ENCODE measurements at regions not wholly inside any gene's neighbourhood (a gene's known extent, or its start where the extent isn't known, plus 50 kb on each side); places are given as distances from the start of the nearest gene placed in this dataset.

GRCh38 chr15:85947021-85947420 is 132.7 kb upstream of the AGBL1 start:
- no peak overlapping the region for H3K4me3 ChIP-seq (ENCODE audit: low read length)
- H4K8ac ChIP-seq (ENCODE audit: low read depth, low read length), result no peak overlapping the region
- H2AK5ac ChIP-seq (ENCODE audit: low read length), result no peak overlapping the region
- H2BK15ac ChIP-seq (replicated peaks; ENCODE audit: low read depth), result no peak overlapping the region
- H3K79me1 ChIP-seq (ENCODE audit: low read length), result no peaks in the 10 kb centered on the region
- DNase-seq, result no peak
- H3K27me3 ChIP-seq (ENCODE audit: insufficient read depth, low read length, poor library complexity), result no peaks in the 10 kb centered on the region
- no peak overlapping the region for H2BK5ac ChIP-seq (ENCODE audit: low read length)
- no CpG with 5 or more reads among the region's 3 CpGs for WGBS (ENCODE audit: extremely low coverage, insufficient coverage, low lambda C conversion rate)
- no peak overlapping the region for H3K56ac ChIP-seq (ENCODE audit: low read length)
- no peak overlapping the region for H2BK120ac ChIP-seq (ENCODE audit: low read depth, low read length)
- no peak overlapping the region for H4K5ac ChIP-seq (ENCODE audit: low read length)
- no peak overlapping the region for H3K23ac ChIP-seq (ENCODE audit: low read length)
- no peak overlapping the region for H3K27ac ChIP-seq (ENCODE audit: low read depth, low read length)
- no peak overlapping the region for H3K4me2 ChIP-seq (ENCODE audit: low read length)
- H3K4ac ChIP-seq (ENCODE audit: low read depth, low read length), result no peak overlapping the region
- H3K36me3 ChIP-seq (ENCODE audit: control insufficient read depth, insufficient read depth, low read length), result no peaks in the 10 kb centered on the region
- no peaks in the 10 kb centered on the region for H3K4me1 ChIP-seq (ENCODE audit: control insufficient read depth, low read depth, low read length)
- H3K79me2 ChIP-seq (ENCODE audit: control insufficient read depth, insufficient read depth, low read length), result no peaks in the 10 kb centered on the region
- no peak overlapping the region for H3K9ac ChIP-seq (ENCODE audit: low read length)
- no peak overlapping the region for H3K18ac ChIP-seq (ENCODE audit: low read length)

GRCh38 chr15:85947936-85948335 is 131.7 kb upstream of the AGBL1 start:
- H3K9ac ChIP-seq (ENCODE audit: low read length), result no peak overlapping the region
- no peak overlapping the region for H3K27ac ChIP-seq (ENCODE audit: low read depth, low read length)
- no peak overlapping the region for H3K4ac ChIP-seq (ENCODE audit: low read depth, low read length)
- no peak overlapping the region for H3K18ac ChIP-seq (ENCODE audit: low read length)
- H3K23ac ChIP-seq (ENCODE audit: low read length), result no peak overlapping the region
- H3K27me3 ChIP-seq (ENCODE audit: insufficient read depth, low read length, poor library complexity), result no peaks in the 10 kb centered on the region
- no peak overlapping the region for H4K5ac ChIP-seq (ENCODE audit: low read length)
- no peak overlapping the region for H2AK5ac ChIP-seq (ENCODE audit: low read length)
- no peak overlapping the region for H3K4me3 ChIP-seq (ENCODE audit: low read length)
- H3K4me2 ChIP-seq (ENCODE audit: low read length), result no peak overlapping the region
- no peaks in the 10 kb centered on the region for H3K79me1 ChIP-seq (ENCODE audit: low read length)
- WGBS (ENCODE audit: extremely low coverage, insufficient coverage, low lambda C conversion rate), result no CpG with 5 or more reads among the region's 7 CpGs
- no peak overlapping the region for H2BK15ac ChIP-seq (replicated peaks; ENCODE audit: low read depth)
- no peak for DNase-seq
- no peaks in the 10 kb centered on the region for H3K4me1 ChIP-seq (ENCODE audit: control insufficient read depth, low read depth, low read length)
- no peaks in the 10 kb centered on the region for H3K36me3 ChIP-seq (ENCODE audit: control insufficient read depth, insufficient read depth, low read length)
- no peak overlapping the region for H2BK5ac ChIP-seq (ENCODE audit: low read length)
- H2BK120ac ChIP-seq (ENCODE audit: low read depth, low read length), result no peak overlapping the region
- no peak overlapping the region for H3K56ac ChIP-seq (ENCODE audit: low read length)
- H4K8ac ChIP-seq (ENCODE audit: low read depth, low read length), result no peak overlapping the region
- no peaks in the 10 kb centered on the region for H3K79me2 ChIP-seq (ENCODE audit: control insufficient read depth, insufficient read depth, low read length)

GRCh38 chr15:85950101-85950500 is 129.6 kb upstream of the AGBL1 start:
- Histone ChIP-seq H3K79me2 (ENCODE audit: control insufficient read depth, insufficient read depth, low read length) (no peaks in the 10 kb centered on the region), H3K4me2 (ENCODE audit: low read length) (no peak overlapping the region), H4K5ac (ENCODE audit: low read length) (no peak overlapping the region), H2BK5ac (ENCODE audit: low read length) (no peak overlapping the region), H3K27me3 (ENCODE audit: insufficient read depth, low read length, poor library complexity) (no peaks in the 10 kb centered on the region), H3K27ac (ENCODE audit: low read depth, low read length) (no peak overlapping the region), H3K56ac (ENCODE audit: low read length) (no peak overlapping the region), H3K23ac (ENCODE audit: low read length) (no peak overlapping the region), H4K8ac (ENCODE audit: low read depth, low read length) (no peak overlapping the region), H3K4me1 (ENCODE audit: control insufficient read depth, low read depth, low read length) (no peaks in the 10 kb centered on the region), H3K9ac (ENCODE audit: low read length) (no peak overlapping the region), H3K4me3 (ENCODE audit: low read length) (no peak overlapping the region), H3K18ac (ENCODE audit: low read length) (no peak overlapping the region), H3K36me3 (ENCODE audit: control insufficient read depth, insufficient read depth, low read length) (no peaks in the 10 kb centered on the region), H2AK5ac (ENCODE audit: low read length) (no peak overlapping the region), H2BK15ac (replicated peaks; ENCODE audit: low read depth) (no peak overlapping the region), H2BK120ac (ENCODE audit: low read depth, low read length) (no peak overlapping the region), H3K79me1 (ENCODE audit: low read length) (no peaks in the 10 kb centered on the region), H3K4ac (ENCODE audit: low read depth, low read length) (no peak overlapping the region)
- WGBS (ENCODE audit: extremely low coverage, insufficient coverage, low lambda C conversion rate), result no CpG with 5 or more reads among the region's 5 CpGs
- DNase-seq, result no peak

- H3K18ac ChIP-seq (ENCODE audit: low read length), result no peak overlapping the region
- H3K4ac ChIP-seq (ENCODE audit: low read depth, low read length), result no peak overlapping the region
- H3K79me2 ChIP-seq (ENCODE audit: control insufficient read depth, insufficient read depth, low read length), result no peaks in the 10 kb centered on the region
- no CpG with 5 or more reads among the region's 1 CpG for WGBS (ENCODE audit: extremely low coverage, insufficient coverage, low lambda C conversion rate)
- no peak overlapping the region for H3K56ac ChIP-seq (ENCODE audit: low read length)
- no peaks in the 10 kb centered on the region for H3K36me3 ChIP-seq (ENCODE audit: control insufficient read depth, insufficient read depth, low read length)
- no peak overlapping the region for H2BK120ac ChIP-seq (ENCODE audit: low read depth, low read length)
- H3K27ac ChIP-seq (ENCODE audit: low read depth, low read length), result no peak overlapping the region
- H3K79me1 ChIP-seq (ENCODE audit: low read length), result no peaks in the 10 kb centered on the region
- H3K4me1 ChIP-seq (ENCODE audit: control insufficient read depth, low read depth, low read length), result no peaks in the 10 kb centered on the region
- H2AK5ac ChIP-seq (ENCODE audit: low read length), result no peak overlapping the region
- no peak overlapping the region for H3K23ac ChIP-seq (ENCODE audit: low read length)
- H3K9ac ChIP-seq (ENCODE audit: low read length), result no peak overlapping the region
- no peak overlapping the region for H2BK5ac ChIP-seq (ENCODE audit: low read length)
- H3K4me3 ChIP-seq (ENCODE audit: low read length), result no peak overlapping the region
- H4K8ac ChIP-seq (ENCODE audit: low read depth, low read length), result no peak overlapping the region
- no peak overlapping the region for H4K5ac ChIP-seq (ENCODE audit: low read length)
- DNase-seq, result no peak
- no peak overlapping the region for H2BK15ac ChIP-seq (replicated peaks; ENCODE audit: low read depth)
- no peak overlapping the region for H3K4me2 ChIP-seq (ENCODE audit: low read length)
- no peaks in the 10 kb centered on the region for H3K27me3 ChIP-seq (ENCODE audit: insufficient read depth, low read length, poor library complexity)
Observed at GRCh38 chr15:85954586-85954985, 125.1 kb upstream of the AGBL1 start.

- H3K79me1 ChIP-seq (ENCODE audit: low read length), result no peaks in the 10 kb centered on the region
- no peak overlapping the region for H2BK15ac ChIP-seq (replicated peaks; ENCODE audit: low read depth)
- H3K18ac ChIP-seq (ENCODE audit: low read length), result no peak overlapping the region
- no peak overlapping the region for H3K9ac ChIP-seq (ENCODE audit: low read length)
- no peak overlapping the region for H4K8ac ChIP-seq (ENCODE audit: low read depth, low read length)
- H3K23ac ChIP-seq (ENCODE audit: low read length), result no peak overlapping the region
- H2BK5ac ChIP-seq (ENCODE audit: low read length), result no peak overlapping the region
- no peaks in the 10 kb centered on the region for H3K27me3 ChIP-seq (ENCODE audit: insufficient read depth, low read length, poor library complexity)
- no peak overlapping the region for H3K56ac ChIP-seq (ENCODE audit: low read length)
- H3K79me2 ChIP-seq (ENCODE audit: control insufficient read depth, insufficient read depth, low read length), result no peaks in the 10 kb centered on the region
- no peak overlapping the region for H2BK120ac ChIP-seq (ENCODE audit: low read depth, low read length)
- no peak overlapping the region for H3K4me3 ChIP-seq (ENCODE audit: low read length)
- H3K4me2 ChIP-seq (ENCODE audit: low read length), result no peak overlapping the region
- no peaks in the 10 kb centered on the region for H3K36me3 ChIP-seq (ENCODE audit: control insufficient read depth, insufficient read depth, low read length)
- H2AK5ac ChIP-seq (ENCODE audit: low read length), result no peak overlapping the region
- no CpG with 5 or more reads among the region's 3 CpGs for WGBS (ENCODE audit: extremely low coverage, insufficient coverage, low lambda C conversion rate)
- no peak overlapping the region for H3K27ac ChIP-seq (ENCODE audit: low read depth, low read length)
- H3K4ac ChIP-seq (ENCODE audit: low read depth, low read length), result no peak overlapping the region
- no peaks in the 10 kb centered on the region for H3K4me1 ChIP-seq (ENCODE audit: control insufficient read depth, low read depth, low read length)
- H4K5ac ChIP-seq (ENCODE audit: low read length), result no peak overlapping the region
- DNase-seq, result peak; percentile 18
Observed at GRCh38 chr15:85955501-85956391, 123.9 kb upstream of the AGBL1 start.
